ENCODE measurements at regions not wholly inside any gene's neighbourhood (a gene's known extent, or its start where the extent isn't known, plus 50 kb on each side); places are given as distances from the start of the nearest gene placed in this dataset.
"Not testable (repeated sequence)": the region's sequence is repeated elsewhere in the genome, so short reads cannot be mapped to it uniquely, and the experiment has no call there.

DNA sequence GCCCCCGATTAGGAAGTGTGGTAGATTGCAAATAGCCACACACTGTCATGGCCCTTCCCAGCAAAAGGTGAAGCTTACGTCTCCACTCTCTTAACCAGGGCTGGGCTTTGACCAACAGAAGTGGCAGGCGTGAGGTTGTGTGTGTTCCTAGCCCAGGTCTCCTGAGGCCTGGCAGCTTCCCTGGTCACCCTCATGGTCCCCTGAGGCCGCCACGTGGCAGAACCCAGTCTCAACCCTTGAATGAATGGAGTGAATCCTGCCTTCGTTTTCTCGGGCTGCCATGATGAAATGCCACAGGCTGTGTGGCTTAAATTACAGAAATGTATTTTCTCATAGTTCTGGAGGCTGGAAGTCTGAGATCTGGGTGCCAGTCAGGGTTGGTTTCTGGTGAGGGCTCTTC lies 370.4 kb downstream of the IRX2 start:
- peak in 2 of 42 donors; percentile 4 to 16 for DNase-seq
- intact Hi-C loops (cut with DNase I): no loop called here

DNA sequence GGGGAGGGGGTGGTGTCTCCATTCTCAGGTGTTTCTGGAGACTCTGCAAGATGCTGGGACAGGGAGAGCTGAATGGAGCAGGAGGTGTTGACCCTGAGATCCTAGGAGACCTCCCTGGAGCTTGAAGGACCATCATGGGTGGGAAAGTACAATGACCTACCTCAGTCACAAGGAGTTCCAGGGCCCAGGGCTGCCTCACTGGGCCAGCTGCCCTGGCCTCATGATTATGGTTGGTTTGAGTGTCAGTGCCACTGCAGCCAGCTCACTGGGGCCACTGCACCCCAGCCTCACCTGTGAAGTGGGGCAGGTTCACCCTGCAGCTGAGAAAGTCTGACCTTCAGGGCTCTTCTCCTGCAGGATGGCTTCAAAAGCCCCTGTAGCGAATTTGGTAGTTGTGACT lies 372.5 kb downstream of the IRX2 start:
- peak in 1 of 42 donors; percentile 30 for DNase-seq

DNA sequence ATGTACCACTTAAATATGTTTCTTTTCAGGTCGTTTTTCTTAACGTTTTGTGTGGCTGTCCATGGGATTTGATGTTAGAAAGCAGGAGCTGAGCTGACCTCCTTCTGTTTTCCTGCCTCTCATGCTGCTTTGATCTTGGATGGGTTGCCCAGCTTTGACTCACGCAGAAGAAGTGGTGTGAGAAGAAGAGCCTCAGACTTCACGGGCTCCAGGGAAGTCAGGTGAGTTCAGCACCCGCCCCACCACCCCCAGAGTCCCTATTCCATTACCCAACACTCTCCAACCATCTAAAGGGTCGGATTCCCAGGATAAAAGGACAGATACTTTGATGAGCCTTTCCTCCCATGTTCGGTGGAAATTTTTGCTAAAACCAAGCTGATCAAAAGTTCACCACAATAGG lies 373.4 kb downstream of the IRX2 start:
- intact Hi-C loops (cut with DNase I): no loop called here
- peak in 1 of 42 donors; percentile 24 for DNase-seq

More for the DNA sequence above, 372.5 kb downstream of the IRX2 start:
- intact Hi-C loops (cut with DNase I): no loop called here

DNA sequence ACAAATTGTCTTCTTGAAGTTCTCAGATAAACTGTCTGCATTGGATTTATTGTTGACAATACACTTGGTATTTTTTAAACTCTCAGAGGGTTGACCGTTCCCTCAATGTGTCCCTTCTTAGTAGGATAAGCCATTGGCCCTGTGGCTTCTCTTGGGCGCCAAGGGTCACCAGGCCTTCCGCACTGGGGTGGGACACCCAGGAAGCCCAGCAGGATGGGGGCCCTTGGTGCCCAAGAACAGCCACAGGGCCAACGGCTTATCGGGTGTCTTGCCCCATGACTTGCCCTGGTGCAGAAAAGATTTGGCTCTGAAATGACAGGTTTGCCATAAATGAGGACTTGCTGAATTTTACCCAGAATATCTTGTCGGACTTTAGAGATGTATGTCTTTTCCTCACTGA lies 375.0 kb downstream of the IRX2 start:
- intact Hi-C loops (cut with DNase I): no loop called here
- peak in 2 of 42 donors; percentile 25 to 32 for DNase-seq

DNA sequence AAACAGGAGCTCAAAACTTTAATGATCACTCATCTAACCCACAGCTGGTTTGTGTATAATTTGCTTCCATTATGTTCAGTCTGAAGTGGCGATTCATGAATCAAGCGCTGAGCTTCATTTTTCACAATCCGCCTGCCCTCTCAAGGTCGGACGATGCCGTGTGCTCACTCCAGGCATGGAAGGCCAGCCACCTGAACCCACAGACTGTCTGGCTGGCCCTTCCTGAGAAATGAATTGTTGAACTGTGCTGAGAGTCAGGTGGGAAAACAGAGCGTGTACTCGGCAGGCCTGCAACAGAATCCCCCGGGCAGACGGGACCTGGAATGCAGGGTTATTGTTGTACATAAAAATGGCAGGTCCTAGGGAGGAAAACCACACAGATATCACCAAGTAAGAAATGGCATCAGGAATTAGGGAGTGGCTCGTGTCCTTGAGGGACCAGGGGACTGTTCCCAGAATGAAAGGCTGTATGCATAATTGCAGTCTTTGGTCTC lies 375.7 kb downstream of the IRX2 start:
- peak in 2 of 42 donors; percentile 22 to 34 for DNase-seq
- intact Hi-C loops (cut with DNase I): no loop called here

DNA sequence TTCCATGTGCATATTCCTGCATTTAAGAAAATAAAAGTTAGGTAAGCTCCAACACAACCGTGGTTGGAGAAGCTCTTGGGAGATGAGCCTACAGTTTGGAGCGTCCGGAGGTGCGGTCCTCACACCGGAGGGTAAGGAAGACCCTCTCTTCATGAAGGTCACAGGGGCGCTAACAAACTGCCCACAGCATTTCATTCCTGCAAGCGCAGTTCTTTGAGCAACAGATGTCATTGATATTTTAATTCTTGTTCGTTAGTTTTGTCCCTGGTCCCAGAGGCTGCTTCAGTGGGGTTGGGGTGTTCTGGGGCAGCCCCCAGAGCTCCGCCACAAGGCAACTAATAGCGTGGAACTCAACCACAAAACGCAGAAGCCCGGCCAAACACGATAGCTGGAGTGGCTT lies 376.2 kb downstream of the IRX2 start:
- DNase-seq: peak in 2 of 42 donors; percentile 10 to 19

DNA sequence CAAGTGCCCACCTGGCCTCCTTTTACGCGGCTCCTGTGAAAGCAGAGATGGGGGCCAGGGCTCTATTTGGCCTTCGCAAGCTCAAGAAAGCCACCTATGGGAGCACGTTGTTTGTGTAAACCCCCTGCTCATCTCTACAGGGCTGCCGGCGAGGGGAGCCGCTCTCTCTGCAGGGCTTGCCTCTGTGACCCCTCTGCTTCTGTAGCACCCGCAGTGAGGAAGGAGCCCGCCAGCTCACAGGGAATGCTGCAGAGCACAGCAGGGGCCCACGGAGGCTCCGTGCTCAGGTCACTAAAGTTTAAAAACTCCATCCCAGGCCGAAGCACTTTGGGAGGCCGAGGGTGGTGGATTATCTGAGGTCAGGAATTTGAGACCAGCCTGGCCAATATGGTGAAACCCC lies 376.8 kb downstream of the IRX2 start:
- intact Hi-C loops (cut with DNase I): no loop called here
- DNase-seq: peak in 3 of 42 donors; percentile 27 to 34 (median 27)

More for the DNA sequence above, 376.2 kb downstream of the IRX2 start:
- intact Hi-C loops (cut with DNase I): no loop called here

DNA sequence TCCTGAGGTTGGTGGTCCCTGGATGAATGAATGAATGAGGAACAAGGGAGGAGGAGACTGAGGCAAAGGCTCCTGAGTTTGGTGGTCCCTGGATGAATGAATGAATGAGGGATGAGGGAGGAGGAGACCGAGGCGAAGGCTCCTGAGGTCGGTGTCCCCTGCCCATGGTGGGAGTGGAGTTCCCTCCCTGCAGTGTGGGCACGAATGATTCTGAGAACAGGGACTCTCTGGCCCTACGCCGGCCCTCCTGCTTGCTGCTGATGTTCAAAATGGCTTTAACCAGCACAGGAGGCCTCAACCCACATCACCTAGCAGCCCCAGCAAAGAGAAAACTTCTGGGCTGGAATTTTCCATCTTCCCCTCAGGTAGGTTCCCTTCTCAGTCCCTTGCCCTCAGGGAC lies 377.8 kb downstream of the IRX2 start:
- DNase-seq: peak in 3 of 42 donors; percentile 5 to 18 (median 12)
- intact Hi-C loops (cut with DNase I): no loop called here

DNA sequence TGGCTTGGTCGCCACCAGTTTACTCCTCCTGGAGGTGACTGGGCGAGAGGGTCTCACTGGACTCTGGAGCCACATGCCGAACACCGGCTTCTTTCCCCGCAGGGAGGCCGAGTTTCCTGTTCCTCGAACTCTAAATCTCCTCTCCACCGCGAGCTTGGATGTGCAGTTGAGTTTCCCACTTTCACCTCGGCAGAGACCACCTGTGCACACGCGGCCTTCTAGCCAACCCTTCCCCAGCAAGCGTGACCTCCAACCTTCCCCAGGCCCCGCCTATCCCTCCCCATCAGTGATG lies 380.1 kb downstream of the IRX2 start:
- intact Hi-C loops (cut with DNase I): no loop called here

DNA sequence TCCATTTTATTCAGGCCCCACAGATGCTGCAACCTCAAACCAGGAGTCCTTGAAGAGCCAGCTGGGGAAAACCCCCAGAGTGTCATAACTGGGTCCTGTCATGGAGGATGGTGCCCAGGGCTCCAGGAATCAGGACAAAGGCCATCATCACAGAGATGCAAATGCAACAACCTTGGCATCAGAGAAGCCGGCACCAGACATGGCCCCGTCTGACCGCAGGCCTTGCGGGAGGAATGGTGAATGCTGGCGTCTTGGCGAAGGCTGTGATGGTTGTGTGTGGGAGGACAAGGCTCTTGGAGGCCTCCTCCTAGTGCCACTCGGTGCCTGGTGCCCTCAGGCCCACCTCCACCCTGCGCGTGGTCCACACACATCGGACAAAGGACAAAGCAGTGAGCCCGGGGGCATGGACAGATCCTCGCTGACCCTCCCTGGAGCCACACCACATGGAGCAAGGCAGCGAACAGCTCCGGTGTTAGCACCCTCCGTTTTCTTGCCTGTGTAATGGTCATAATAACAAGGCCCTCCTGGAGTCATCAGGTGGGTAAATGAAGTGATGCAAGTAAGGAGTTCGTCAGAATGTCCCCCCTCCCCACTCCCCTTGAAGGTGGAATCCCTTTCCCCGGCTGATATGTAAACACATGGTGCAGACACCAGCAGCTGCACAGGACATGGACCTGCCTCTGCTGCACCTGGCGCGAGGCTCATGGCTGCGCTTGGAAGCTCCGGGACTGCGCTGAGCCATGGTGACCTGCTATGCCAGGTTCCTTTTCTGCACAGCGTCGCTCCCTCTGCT lies 380.7 kb downstream of the IRX2 start:
- intact Hi-C loops (cut with DNase I): no loop called here
- DNase-seq: peak in 2 of 42 donors; percentile 30 to 31

More for the DNA sequence above, 380.1 kb downstream of the IRX2 start:
- DNase-seq: no peak

DNA sequence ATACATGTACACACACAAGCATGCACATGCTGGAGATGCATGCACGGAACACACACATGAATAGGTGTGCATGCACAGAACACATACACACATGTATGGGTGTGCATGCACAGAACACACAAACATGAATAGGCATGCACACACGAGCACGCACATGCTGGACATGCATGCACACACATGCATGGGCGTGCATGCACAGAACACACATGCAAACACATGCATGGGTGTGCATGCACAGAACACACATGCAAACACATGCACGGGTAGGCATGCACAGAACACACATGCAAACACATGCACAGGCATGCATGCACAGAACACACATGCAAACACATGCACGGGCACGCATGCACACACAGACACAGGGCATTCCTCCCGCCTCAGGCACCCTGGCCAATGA lies 382.3 kb downstream of the IRX2 start:
- intact Hi-C loops (cut with DNase I): no loop called here
- peak in 2 of 42 donors; percentile 8 to 29 for DNase-seq

DNA sequence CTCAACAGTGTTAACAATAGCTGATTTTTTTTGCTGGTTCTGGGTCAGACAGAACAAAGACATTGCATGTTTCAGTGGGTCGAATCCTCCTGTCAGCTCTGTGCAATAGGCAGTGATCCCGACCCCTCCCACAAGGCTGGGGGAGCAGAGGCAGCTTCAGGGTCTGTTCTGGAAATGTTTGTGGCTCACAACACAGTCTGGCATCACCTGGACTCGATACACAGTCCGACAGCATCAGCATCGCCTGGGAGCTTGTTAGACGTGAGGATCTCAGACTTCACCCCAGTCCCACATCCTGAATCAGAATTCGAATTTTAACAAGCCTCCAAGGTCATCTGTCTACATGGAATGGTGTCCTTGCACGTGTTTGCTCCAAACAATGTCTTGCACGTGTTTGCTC lies 384.7 kb downstream of the IRX2 start:
- intact Hi-C loops (cut with DNase I): no loop called here
- peak in 1 of 42 donors; percentile 13 for DNase-seq

DNA sequence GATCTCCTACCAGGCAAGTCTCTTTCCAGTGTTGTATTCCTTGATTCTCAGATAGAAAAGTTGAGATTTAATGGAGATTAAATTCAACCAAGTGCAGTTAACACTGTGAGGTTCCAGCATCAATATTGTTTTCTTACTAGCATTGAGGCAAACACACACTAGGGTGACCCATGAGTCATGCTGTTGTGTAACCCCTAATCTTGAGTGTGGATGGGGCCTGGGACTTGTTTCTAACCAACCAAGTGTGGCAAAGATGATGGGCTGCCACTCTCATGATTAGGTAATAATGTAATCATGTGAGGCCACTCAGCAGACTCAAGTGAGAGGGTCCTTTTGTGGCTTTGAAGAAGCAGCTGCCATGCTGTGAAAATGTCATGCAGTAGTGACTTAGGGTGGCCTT lies 394.2 kb downstream of the IRX2 start:
- DNase-seq: no peak
- intact Hi-C loops (cut with DNase I): no loop called here

DNA sequence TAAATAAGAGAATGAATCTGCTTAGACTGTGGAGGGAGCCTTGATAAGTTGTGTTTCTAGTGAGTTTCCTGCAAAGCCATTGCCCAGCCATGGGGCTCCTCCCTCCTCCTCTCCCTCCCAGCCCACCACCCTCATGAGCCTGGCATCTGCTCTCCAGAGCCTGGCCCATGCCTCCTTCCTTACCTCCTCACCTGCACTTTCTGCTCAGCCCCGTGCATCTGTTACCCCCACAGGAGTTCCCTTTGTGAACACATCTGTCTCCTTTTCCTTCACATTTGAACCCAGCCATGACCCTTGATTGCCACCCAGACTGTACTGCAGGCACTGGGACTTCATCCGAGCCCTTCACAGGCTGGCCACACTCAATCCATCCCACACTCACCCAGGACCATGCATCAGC lies 395.6 kb downstream of the IRX2 start:
- DNase-seq: no peak
- intact Hi-C loops (cut with DNase I): no loop called here

DNA sequence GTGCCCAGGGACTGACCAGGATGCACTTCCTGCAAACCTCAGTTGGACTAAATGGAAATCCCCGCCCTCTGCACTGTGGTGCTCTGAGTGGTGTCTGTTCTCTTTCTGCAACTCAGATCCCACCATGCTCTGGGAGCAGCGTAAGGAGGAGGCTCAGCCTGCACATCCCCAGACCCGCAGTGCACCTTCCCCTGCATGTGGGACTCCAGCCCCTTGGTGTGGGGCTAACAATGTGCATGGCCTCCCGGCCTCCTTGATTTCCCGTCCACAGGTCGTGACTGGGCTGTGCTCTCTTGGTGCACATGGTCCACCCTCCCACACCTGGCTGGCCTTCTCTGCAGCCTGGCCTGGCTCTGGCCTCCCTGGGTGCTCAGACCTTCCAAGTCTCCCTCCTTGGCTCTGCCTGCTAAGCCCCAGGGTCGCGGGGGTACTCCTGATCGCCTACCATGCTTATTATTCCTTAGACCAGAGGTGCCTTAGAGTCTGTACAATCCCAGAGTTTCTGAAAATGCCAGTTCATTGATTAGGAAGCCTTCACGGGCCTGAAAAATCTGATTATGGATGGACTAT lies 397.5 kb downstream of the IRX2 start:
- intact Hi-C loops (cut with DNase I): no loop called here
- no peak for DNase-seq

DNA sequence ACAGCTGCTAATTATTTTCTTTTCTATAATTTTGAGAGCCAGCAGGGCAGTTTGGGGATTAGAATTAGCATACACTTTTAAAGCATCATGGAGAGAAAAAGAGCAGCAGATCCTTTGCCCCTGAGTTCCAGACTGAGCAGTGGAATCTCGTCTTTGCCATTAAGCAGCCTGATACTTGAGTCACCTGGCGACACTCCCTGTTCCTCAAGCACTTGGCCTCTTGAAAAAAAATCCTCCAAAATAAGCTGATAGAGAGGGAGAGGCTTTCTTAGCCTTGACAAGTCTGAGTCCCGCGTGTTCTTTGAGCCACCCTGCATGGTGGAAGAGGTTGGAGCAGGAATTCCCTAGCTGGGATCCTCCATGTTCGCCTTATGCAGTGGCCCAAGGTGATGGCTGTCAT lies 398.3 kb downstream of the IRX2 start:
- no peak for DNase-seq
- intact Hi-C loops (cut with DNase I): no loop called here

DNA sequence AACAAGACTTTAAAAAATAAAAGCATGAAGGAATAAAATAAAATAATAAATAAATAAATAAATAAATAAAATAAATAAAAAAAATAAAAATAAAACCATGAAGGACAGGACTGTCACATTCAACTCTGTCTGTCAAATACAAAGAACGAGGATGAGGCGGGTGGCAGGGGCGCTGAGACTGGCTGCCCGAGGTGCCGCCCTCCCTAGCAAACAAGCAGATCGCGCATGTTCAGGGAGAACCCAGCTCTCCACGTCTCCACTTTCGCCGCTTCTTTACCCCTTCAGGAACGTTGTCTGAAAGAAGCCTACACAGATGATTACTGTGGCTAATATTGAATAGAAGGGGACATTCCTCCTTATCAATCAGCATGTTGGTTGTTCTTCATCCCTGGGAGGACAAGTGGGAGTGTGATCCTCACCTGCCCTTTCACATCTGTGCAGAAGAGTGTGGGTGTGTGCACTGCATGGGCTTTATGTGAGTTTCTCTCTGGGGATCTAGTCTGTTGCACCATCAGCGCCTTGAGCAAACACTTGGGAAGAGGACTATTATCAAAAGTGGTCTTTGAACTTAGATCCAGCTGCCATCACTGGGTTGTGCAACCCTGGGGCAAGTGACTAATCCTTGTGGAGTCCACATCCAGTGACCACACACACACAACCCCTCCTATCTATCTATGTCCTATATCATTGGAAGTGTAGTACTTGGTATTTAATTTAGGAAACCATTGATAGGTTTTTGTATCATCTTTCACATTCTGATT lies 399.2 kb downstream of the IRX2 start:
- DNase-seq: no peak
- intact Hi-C loops (cut with DNase I): no loop called here

DNA sequence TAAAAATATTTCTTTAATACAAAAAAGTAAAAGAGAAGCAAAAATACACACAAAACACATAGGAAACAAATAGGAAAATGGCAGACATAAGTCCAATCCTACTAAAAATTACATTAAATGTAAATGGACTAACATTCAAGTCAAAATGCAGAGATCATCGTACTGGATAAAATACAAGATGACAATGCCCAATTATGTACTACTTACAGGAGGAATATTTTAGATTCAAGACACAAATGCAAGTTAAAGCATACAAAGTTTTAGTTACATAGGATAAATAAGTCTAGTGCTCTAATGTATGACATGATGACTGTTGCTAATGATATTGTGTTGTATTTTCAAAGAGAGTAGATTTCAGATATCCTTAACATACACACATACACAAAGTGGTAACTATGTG lies 401.7 kb downstream of the IRX2 start:
- not testable (repeated sequence) for DNase-seq

DNA sequence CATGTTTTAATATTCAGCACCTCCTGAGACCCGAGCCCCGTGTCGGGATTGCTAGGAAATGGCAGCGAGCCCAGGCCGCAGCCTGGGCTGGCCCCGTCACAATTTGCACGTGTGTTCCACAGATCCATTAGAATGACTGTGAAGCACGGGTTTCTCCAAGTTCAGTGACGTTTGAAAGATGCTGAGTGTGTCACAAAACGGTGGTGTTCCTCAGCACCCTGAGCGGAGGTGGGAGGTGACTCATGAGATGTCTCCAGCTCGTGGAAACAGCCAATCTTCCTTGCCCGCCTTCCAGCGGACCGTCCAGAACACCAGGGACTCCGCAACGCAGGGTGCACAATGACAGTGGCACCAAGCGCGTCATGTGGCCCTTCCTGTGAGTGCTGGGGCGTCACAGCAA lies 412.8 kb downstream of the IRX2 start:
- DNase-seq: peak in 31 of 42 donors; percentile 3 to 65 (median 35)
- intact Hi-C loops (cut with DNase I): no loop called here

More for the DNA sequence above, 401.7 kb downstream of the IRX2 start:
- intact Hi-C loops (cut with DNase I): not testable (repeated sequence)

Measured in head of caudate nucleus (tissue), 42 donors.